ENCODE measurements at regions not wholly inside any gene's neighbourhood (a gene's known extent, or its start where the extent isn't known, plus 50 kb on each side); places are given as distances from the start of the nearest gene placed in this dataset.

GRCh38 chr2:15778529-15779219, 161.7 kb upstream of the MYCN start:
- TF ChIP-seq CTCF (IDR thresholded peaks at IDR 0.05) (no peak), POLR2A (IDR thresholded peaks at IDR 0.05) (no peak)

All from thyroid gland (tissue), 4 donors.